Stimulated activated naive CD8-positive, alpha-beta T cell treated with anti-CD3 and anti-CD28 coated beads, Interleukin-15, Interleukin-2, amounts not matched to agents 100 U/mL and 50 U/mL, for 24 hours (primary cell): ENCODE measurements at regions not wholly inside any gene's neighbourhood (a gene's known extent, or its start where the extent isn't known, plus 50 kb on each side); places are given as distances from the start of the nearest gene placed in this dataset.

Experiments used
- ATAC-seq: fragments of 150-1000 bp; cut with Tn5 transposase; one replicate; pipeline ENCODE4 v1.10.0; 2021
- DNase-seq: peaks from one replicate; pipeline ENCODE4 v3.0.0; 2021

- DNase-seq: no peak
- ATAC-seq: no peak
Observed at GRCh38 chr13:53694814-53695532, 666.4 kb downstream of the OLFM4 start.

- DNase-seq: no peak
- ATAC-seq: no peak
Observed at GRCh38 chr13:53703371-53704080, 674.9 kb downstream of the OLFM4 start.

- ATAC-seq: no peak
Observed at GRCh38 chr13:53719281-53719680, 690.7 kb downstream of the OLFM4 start.

GRCh38 chr13:53732664-53733063 lies 704.1 kb downstream of the OLFM4 start:
- DNase-seq (no peak), ATAC-seq (no peak)

More at GRCh38 chr13:53719281-53719680, 690.7 kb downstream of the OLFM4 start:
- DNase-seq: no peak

GRCh38 chr13:53743906-53744305 lies 715.3 kb downstream of the OLFM4 start:
- no peak for DNase-seq
- ATAC-seq: no peak

- no peak for ATAC-seq
Observed at GRCh38 chr13:53747825-53748224, 719.2 kb downstream of the OLFM4 start.

GRCh38 chr13:53749306-53749705 lies 720.7 kb downstream of the OLFM4 start:
- ATAC-seq (no peak), DNase-seq (no peak)

More at GRCh38 chr13:53747825-53748224, 719.2 kb downstream of the OLFM4 start:
- DNase-seq: no peak

- DNase-seq (no peak), ATAC-seq (no peak)
Observed at GRCh38 chr13:53759016-53759415, 730.4 kb downstream of the OLFM4 start.

- ATAC-seq (no peak), DNase-seq (no peak)
Observed at GRCh38 chr13:53775807-53776206, 747.2 kb downstream of the OLFM4 start.

GRCh38 chr13:53778937-53779336 lies 750.3 kb downstream of the OLFM4 start:
- DNase-seq: no peak
- ATAC-seq: no peak

- DNase-seq: no peak
- no peak for ATAC-seq
Observed at GRCh38 chr13:53781941-53782340, 753.3 kb downstream of the OLFM4 start.

GRCh38 chr13:53782488-53782961 lies 753.9 kb downstream of the OLFM4 start:
- ATAC-seq (no peak), DNase-seq (no peak)

GRCh38 chr13:53783471-53783870 lies 754.9 kb downstream of the OLFM4 start:
- ATAC-seq (no peak), DNase-seq (no peak)

GRCh38 chr13:53788286-53788685 lies 759.7 kb downstream of the OLFM4 start:
- ATAC-seq (no peak), DNase-seq (no peak)

- ATAC-seq: no peak
- no peak for DNase-seq
Observed at GRCh38 chr13:53800011-53800410, 771.4 kb downstream of the OLFM4 start.

GRCh38 chr13:53807251-53807834 lies 778.7 kb downstream of the OLFM4 start:
- no peak for ATAC-seq
- DNase-seq: no peak

GRCh38 chr13:53821632-53822031 lies 793.0 kb downstream of the OLFM4 start:
- DNase-seq: no peak
- ATAC-seq: no peak

- ATAC-seq (no peak), DNase-seq (no peak)
Observed at GRCh38 chr13:53822136-53822535, 793.5 kb downstream of the OLFM4 start.

GRCh38 chr13:53839461-53839860 lies 810.8 kb downstream of the OLFM4 start:
- ATAC-seq (no peak), DNase-seq (no peak)

GRCh38 chr13:53844473-53845146 lies 816.0 kb downstream of the OLFM4 start:
- DNase-seq (no peak), ATAC-seq (no peak)

GRCh38 chr13:53847502-53847901 lies 818.9 kb downstream of the OLFM4 start:
- ATAC-seq (no peak), DNase-seq (no peak)

GRCh38 chr13:53848366-53848961 lies 819.9 kb downstream of the OLFM4 start:
- DNase-seq: no peak
- ATAC-seq: no peak
